ENCODE measurements at regions not wholly inside any gene's neighbourhood (a gene's known extent, or its start where the extent isn't known, plus 50 kb on each side); places are given as distances from the start of the nearest gene placed in this dataset.

- Histone ChIP-seq H3K4me3 (ENCODE audit: insufficient read depth, low read length, poor library complexity, severe bottlenecking) (no peak overlapping the region), H3F3A (ENCODE audit: insufficient read depth) (no peaks in the 10 kb centered on the region), H3K27me3 (ENCODE audit: low read length) (no peaks in the 10 kb centered on the region)
Measured at GRCh38 chr14:96690713-96691383, 106.3 kb upstream of the VRK1 start.

GRCh38 chr14:96693252-96693820 is 103.8 kb upstream of the VRK1 start:
- no peak overlapping the region for H3K9ac ChIP-seq (ENCODE audit: low read length)
- no peaks in the 10 kb centered on the region for H3K9me3 ChIP-seq (ENCODE audit: insufficient read depth, low read length)
- H3K27me3 ChIP-seq (ENCODE audit: low read length), result no peaks in the 10 kb centered on the region
- no peak overlapping the region for H2AFZ ChIP-seq (ENCODE audit: low read depth, low read length, severe bottlenecking)
- H3K36me3 ChIP-seq (ENCODE audit: low read length), result no peaks in the 10 kb centered on the region
- H4K20me1 ChIP-seq (ENCODE audit: low read depth, low read length), result no peaks in the 10 kb centered on the region
- H3K79me2 ChIP-seq (ENCODE audit: insufficient read depth, low read length), result no peaks in the 10 kb centered on the region
- no peaks in the 10 kb centered on the region for H3K9me2 ChIP-seq (replicated peaks; ENCODE audit: insufficient read depth, low read length)
- no peak overlapping the region for H3K4me3 ChIP-seq (ENCODE audit: insufficient read depth, low read length, poor library complexity, severe bottlenecking)
- no peak overlapping the region for H3K27ac ChIP-seq (ENCODE audit: low read depth, low read length)
- TF ChIP-seq EZH2phosphoT487 (conservative IDR thresholded peaks at IDR 0.05; ENCODE audit: low read length), result no peak
- no peak for TF ChIP-seq CTCF (IDR thresholded peaks at IDR 0.05; ENCODE audit: insufficient read depth, low read length, poor library complexity, severe bottlenecking)
- no peak overlapping the region for H3K4me2 ChIP-seq (ENCODE audit: low read depth, low read length, poor library complexity, severe bottlenecking)
- H3F3A ChIP-seq (ENCODE audit: insufficient read depth), result no peaks in the 10 kb centered on the region

More at GRCh38 chr14:96690713-96691383, 106.3 kb upstream of the VRK1 start:
- Histone ChIP-seq H3K9me3 (ENCODE audit: insufficient read depth, low read length) (no peaks in the 10 kb centered on the region), H3K79me2 (ENCODE audit: insufficient read depth, low read length) (no peaks in the 10 kb centered on the region), H3K9ac (ENCODE audit: low read length) (no peak overlapping the region), H3K36me3 (ENCODE audit: low read length) (no peaks in the 10 kb centered on the region), H3K4me2 (ENCODE audit: low read depth, low read length, poor library complexity, severe bottlenecking) (no peak overlapping the region), H4K20me1 (ENCODE audit: low read depth, low read length) (no peaks in the 10 kb centered on the region), H3K27ac (ENCODE audit: low read depth, low read length) (no peak overlapping the region), H2AFZ (ENCODE audit: low read depth, low read length, severe bottlenecking) (no peak overlapping the region), H3K9me2 (replicated peaks; ENCODE audit: insufficient read depth, low read length) (no peaks in the 10 kb centered on the region)
- no peak for TF ChIP-seq EZH2phosphoT487 (conservative IDR thresholded peaks at IDR 0.05; ENCODE audit: low read length)
- TF ChIP-seq CTCF (IDR thresholded peaks at IDR 0.05; ENCODE audit: insufficient read depth, low read length, poor library complexity, severe bottlenecking), result no peak

GRCh38 chr14:96693987-96694386 is 103.2 kb upstream of the VRK1 start:
- no peaks in the 10 kb centered on the region for H3K27me3 ChIP-seq (ENCODE audit: low read length)
- H3K27ac ChIP-seq (ENCODE audit: low read depth, low read length), result no peak overlapping the region
- TF ChIP-seq CTCF (IDR thresholded peaks at IDR 0.05; ENCODE audit: insufficient read depth, low read length, poor library complexity, severe bottlenecking) (no peak), EZH2phosphoT487 (conservative IDR thresholded peaks at IDR 0.05; ENCODE audit: low read length) (no peak)

More at GRCh38 chr14:96693987-96694386, 103.2 kb upstream of the VRK1 start:
- H3K9me3 ChIP-seq (ENCODE audit: insufficient read depth, low read length), result no peaks in the 10 kb centered on the region
- no peak overlapping the region for H2AFZ ChIP-seq (ENCODE audit: low read depth, low read length, severe bottlenecking)
- no peak overlapping the region for H3K4me3 ChIP-seq (ENCODE audit: insufficient read depth, low read length, poor library complexity, severe bottlenecking)
- no peak overlapping the region for H3K9ac ChIP-seq (ENCODE audit: low read length)
- no peaks in the 10 kb centered on the region for H4K20me1 ChIP-seq (ENCODE audit: low read depth, low read length)
- no peaks in the 10 kb centered on the region for H3K36me3 ChIP-seq (ENCODE audit: low read length)
- no peak overlapping the region for H3K4me2 ChIP-seq (ENCODE audit: low read depth, low read length, poor library complexity, severe bottlenecking)
- H3K79me2 ChIP-seq (ENCODE audit: insufficient read depth, low read length), result no peaks in the 10 kb centered on the region
- no peaks in the 10 kb centered on the region for H3F3A ChIP-seq (ENCODE audit: insufficient read depth)
- no peaks in the 10 kb centered on the region for H3K9me2 ChIP-seq (replicated peaks; ENCODE audit: insufficient read depth, low read length)

All from SU-DHL-6 (cell line).